Ascending aorta (tissue), 2 donors: ENCODE measurements at regions not wholly inside any gene's neighbourhood (a gene's known extent, or its start where the extent isn't known, plus 50 kb on each side); places are given as distances from the start of the nearest gene placed in this dataset.
A peak's percentile ranks its signal among the peaks of the same experiment; 100 is the strongest.
"Not testable (repeated sequence)": the region's sequence is repeated elsewhere in the genome, so short reads cannot be mapped to it uniquely, and the experiment has no call there.

Source experiments
- DNase-seq, 2 donors: peaks; one replicate each; pipeline ENCODE4 v3.0.0-alpha.2; 2019; ENCODE audit warnings: low spot score in 2 of 2
- H3K27ac ChIP-seq, 2 donors: fragments of 200-600 bp; sonication (generic); one replicate each; pipeline ENCODE4 v1.5.1; 2016 to 2017; ENCODE audit warnings: mild to moderate bottlenecking in 1 of 2
- H3K27me3 ChIP-seq: fragments of 200-600 bp; sonication (generic); one replicate; pipeline ENCODE4 v1.5.1; 2017
- H3K36me3 ChIP-seq, 2 donors: fragments of 200-600 bp; sonication (generic); one replicate each; pipeline ENCODE4 v1.5.1; 2016
- H3K4me1 ChIP-seq, 2 donors: fragments of 200-600 bp; sonication (generic); one replicate each; pipeline ENCODE4 v1.5.1; 2016 to 2017; ENCODE audit warnings: mild to moderate bottlenecking in 1 of 2
- H3K4me3 ChIP-seq, 2 donors: fragments of 200-600 bp; sonication (generic); one replicate each; pipeline ENCODE4 v1.5.1; 2016 to 2017; ENCODE audit warnings: mild to moderate bottlenecking in 1 of 2
- H3K9me3 ChIP-seq, 2 donors: fragments of 200-600 bp; sonication (generic); one replicate each; pipeline ENCODE4 v1.5.1; 2016
- intact Hi-C: fragments of 100-400 bp; cut with DNase I; formaldehyde crosslinking; loops from one replicate; pipeline ENCODE4 v1.15.1; 2023
- TF ChIP-seq, protein P1 (sequence below), 3 experiments: fragments of 200-600 bp in 2 of 3; fragments of 450-650 bp in 1 of 3; sonication (generic) in 2 of 3; IDR thresholded peaks; one replicate each; pipeline ENCODE4 v1.5.1; 2016 to 2019; ENCODE audit warnings: antibody characterized with exemption in 3 of 3, mild to moderate bottlenecking in 1 of 3, moderate library complexity in 1 of 3

DNA sequence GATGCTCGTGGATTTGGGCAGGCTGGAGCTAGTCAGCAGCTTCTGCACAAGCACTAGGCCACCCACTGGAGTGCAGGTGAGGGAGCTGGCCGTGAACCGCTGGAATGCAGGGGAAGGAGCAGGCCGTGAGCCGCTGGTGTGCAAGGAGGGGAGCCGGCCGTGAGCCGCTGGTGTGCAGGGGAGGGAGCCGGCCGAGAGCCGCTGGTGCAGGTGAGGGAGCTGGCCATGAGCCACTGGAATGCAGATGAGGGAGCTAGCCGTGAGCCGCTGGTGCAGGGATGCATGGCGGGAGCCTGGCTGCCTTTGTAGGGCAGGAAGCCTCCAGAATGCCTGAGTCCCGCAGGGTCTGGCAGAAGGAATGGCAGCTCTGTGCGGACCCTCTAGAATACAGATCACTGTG, 4220.0 kb upstream of the OR11H1 start:
- intact Hi-C loops, result no loop called here
- no peaks in the 10 kb centered on the region for H3K27me3 ChIP-seq
- no peak for DNase-seq
- H3K36me3 ChIP-seq, result no peaks in the 10 kb centered on the region
- no peak overlapping the region for H3K4me3 ChIP-seq
- TF ChIP-seq, protein P1, sequence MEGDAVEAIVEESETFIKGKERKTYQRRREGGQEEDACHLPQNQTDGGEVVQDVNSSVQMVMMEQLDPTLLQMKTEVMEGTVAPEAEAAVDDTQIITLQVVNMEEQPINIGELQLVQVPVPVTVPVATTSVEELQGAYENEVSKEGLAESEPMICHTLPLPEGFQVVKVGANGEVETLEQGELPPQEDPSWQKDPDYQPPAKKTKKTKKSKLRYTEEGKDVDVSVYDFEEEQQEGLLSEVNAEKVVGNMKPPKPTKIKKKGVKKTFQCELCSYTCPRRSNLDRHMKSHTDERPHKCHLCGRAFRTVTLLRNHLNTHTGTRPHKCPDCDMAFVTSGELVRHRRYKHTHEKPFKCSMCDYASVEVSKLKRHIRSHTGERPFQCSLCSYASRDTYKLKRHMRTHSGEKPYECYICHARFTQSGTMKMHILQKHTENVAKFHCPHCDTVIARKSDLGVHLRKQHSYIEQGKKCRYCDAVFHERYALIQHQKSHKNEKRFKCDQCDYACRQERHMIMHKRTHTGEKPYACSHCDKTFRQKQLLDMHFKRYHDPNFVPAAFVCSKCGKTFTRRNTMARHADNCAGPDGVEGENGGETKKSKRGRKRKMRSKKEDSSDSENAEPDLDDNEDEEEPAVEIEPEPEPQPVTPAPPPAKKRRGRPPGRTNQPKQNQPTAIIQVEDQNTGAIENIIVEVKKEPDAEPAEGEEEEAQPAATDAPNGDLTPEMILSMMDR (IDR thresholded peaks at IDR 0.05), result no peak
- H3K9me3 ChIP-seq, result peaks cover 4 to 30% of the 10 kb centered on the region in 2 donors
- H3K4me1 ChIP-seq, result no peaks in the 10 kb centered on the region
- H3K27ac ChIP-seq, result no peak overlapping the region

DNA sequence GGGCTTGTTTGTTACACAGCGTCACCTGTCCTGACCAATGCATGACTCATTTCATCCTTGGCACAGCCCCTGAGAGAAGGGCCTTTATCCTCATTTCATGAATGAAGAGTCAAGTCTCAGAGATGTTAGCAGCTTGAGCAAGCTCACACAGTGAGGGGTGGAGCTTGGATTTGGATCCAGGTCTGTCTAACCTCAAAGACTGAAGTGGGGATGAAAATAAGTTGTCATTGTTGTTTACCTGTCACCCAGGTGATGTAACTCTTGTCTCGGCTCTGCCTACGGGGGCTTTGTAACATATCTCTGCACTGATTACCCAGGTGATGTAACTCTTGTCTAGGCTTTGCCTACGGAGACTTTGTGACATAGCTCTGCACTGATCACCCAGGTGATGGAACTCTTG, 4218.2 kb upstream of the OR11H1 start:
- DNase-seq, H3K4me1 ChIP-seq, H3K27me3 ChIP-seq, H3K27ac ChIP-seq, H3K36me3 ChIP-seq, intact Hi-C loops, H3K4me3 ChIP-seq: not testable (repeated sequence)
- peaks cover 4 to 25% of the 10 kb centered on the region in 2 donors for H3K9me3 ChIP-seq

DNA sequence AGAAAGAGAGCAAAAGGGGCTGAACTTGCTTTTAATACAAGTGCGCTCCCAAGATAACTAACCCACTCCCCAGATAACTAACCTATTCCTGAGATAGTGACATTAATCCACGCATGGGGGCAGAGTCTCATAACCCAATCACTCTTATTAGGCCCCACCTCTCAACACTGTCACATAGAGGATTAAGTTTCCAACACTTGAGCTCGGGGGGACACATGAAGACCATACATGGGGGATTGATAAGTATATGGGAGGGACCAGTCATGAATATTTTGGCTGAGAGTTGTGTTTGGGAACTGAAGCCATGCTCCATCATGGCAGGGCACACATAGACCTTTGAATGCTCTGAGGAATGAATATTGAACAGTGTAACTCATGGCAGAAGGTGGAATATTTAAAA, 4217.3 kb upstream of the OR11H1 start:
- H3K4me1 ChIP-seq, H3K36me3 ChIP-seq, H3K27ac ChIP-seq, intact Hi-C loops, H3K4me3 ChIP-seq, DNase-seq, H3K27me3 ChIP-seq: not testable (repeated sequence)
- peaks cover 4 to 25% of the 10 kb centered on the region in 2 donors for H3K9me3 ChIP-seq

DNA sequence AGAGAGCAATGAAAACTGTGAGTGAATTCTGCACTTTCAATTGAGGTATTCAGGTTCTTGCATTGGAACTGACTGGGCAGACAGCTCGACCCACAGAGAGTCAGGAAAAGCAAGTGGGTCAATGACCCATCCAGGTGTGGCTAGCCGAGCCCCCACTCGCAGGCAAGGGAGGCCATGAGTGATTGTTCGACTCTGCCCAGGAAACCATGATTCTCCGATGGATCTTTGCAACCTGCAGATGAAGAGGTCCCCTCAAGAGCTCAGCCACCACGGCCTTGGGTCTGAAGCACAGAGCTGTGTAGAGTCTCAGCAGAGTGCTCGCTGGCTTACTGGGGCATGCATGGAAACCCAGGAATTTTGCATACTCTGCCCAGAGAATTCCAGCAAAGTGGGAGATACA, 4215.4 kb upstream of the OR11H1 start:
- DNase-seq, H3K4me3 ChIP-seq, H3K36me3 ChIP-seq, intact Hi-C loops, H3K27ac ChIP-seq, H3K4me1 ChIP-seq, H3K27me3 ChIP-seq: not testable (repeated sequence)
- H3K9me3 ChIP-seq, result peaks cover 4 to 20% of the 10 kb centered on the region in 2 donors

DNA sequence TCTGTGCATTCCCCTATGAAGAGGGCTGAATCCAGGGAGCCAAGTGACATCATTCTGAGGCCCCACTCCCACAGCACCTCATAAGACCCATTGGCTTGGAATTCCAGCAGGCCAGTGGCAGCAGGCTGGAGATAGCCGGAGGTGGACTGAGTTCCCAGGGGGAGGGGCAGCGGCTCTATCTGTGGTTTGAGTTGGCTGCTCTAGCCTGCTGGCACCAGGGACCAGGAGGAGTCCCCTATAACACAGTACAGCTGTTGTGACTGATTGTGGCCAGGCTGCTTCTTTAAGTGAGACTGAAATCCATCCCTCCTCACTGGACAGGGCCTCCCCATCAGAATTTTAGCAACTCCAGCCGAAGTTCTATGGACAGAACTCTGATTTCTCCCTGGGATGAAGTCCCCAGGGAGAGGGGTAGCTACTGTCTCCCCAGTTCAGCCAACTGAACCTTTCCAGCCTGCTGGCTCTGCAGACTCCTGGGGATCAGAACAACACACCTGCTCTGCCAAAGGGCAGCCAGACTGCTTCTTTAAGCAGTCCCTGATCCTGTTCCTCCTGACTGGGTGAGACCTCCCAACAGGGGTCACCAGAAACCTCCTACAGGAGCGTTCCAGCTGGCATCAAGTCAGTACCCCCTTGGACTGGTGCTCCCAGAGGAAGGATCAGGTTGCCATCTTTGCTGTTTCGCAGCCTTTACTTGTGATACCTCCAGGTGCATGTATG, 4214.8 kb upstream of the OR11H1 start:
- H3K4me1 ChIP-seq, DNase-seq, H3K27me3 ChIP-seq, intact Hi-C loops, H3K4me3 ChIP-seq, H3K36me3 ChIP-seq, H3K27ac ChIP-seq: not testable (repeated sequence)
- peaks cover 4 to 16% of the 10 kb centered on the region in 2 donors for H3K9me3 ChIP-seq

DNA sequence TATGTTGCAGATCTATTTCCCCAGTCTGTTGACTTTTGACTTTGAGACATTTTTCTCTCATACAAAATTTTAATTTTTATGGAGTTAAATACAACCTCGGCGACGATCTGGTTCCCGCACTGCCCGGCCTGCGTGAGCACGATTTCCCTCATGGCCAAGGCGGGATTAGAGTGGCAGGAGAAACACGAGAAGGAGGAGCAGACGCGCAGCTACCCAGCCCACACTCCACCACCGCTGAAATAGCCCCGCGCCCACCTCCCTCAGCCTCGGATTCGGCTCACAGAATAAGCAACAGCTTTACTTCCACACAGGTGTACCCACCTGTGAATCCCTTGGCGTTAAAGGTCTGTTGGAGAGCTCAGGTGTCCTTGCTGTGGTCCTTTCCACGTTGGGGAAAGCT, 4209.4 kb upstream of the OR11H1 start:
- H3K36me3 ChIP-seq, intact Hi-C loops, H3K4me3 ChIP-seq, H3K9me3 ChIP-seq, H3K27me3 ChIP-seq, H3K4me1 ChIP-seq, DNase-seq, H3K27ac ChIP-seq: not testable (repeated sequence)

DNA sequence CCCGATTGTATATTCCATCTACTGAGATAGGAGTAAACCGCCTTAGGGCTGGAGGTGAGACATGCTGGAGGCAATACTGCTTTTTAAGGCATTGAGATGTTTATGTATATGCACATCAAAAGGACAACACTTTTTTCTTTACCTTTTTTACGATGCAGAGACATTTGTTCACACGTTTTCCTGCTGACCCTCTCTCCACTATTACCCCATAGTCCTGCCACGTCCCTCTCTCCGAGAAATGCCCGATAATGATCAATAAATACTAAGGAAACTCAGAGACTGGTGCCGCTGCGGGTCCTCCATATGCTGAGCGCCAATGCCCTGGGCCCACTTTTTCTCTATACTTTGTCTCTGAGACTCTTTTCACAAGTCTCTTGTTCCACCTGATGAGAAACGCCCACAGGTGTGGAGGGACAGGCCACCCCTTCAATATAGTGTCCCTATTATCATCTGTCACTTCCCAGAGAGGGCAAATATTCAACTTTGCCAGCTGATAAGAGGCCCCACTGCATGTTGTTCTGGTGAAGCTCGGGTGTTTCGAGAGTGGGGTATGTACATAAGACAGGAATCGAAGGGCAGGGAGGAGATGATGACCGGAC, 4203.5 kb upstream of the OR11H1 start:
- H3K4me1 ChIP-seq, H3K27me3 ChIP-seq, H3K27ac ChIP-seq, H3K36me3 ChIP-seq, H3K4me3 ChIP-seq, H3K9me3 ChIP-seq, DNase-seq, intact Hi-C loops: not testable (repeated sequence)

DNA sequence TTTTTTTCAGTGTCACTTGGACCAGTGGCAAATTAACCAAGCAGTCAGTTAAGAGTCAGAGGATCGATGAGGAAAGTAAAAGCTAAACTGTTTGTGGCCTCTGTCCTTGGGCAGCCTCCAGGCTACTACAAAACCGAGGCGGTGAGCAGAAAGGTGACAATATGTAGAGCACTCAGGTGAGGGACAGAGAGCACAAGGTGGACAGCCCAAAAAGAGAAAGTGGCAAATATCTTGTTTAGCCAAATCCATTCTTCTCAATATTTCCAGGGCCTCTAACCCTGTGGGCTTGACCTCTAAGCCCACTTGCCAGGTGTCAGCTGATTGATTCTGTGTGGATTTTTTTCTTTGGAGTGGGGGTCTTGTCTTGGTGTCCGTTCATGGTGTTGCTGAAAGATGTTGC, 4202.2 kb upstream of the OR11H1 start:
- peaks cover 3% of the 10 kb centered on the region in 2 donors for H3K9me3 ChIP-seq
- DNase-seq, result no peak
- intact Hi-C loops, result no loop called here
- no peak overlapping the region for H3K4me3 ChIP-seq
- no peak overlapping the region for H3K27ac ChIP-seq
- H3K27me3 ChIP-seq, result no peaks in the 10 kb centered on the region
- no peaks in the 10 kb centered on the region for H3K36me3 ChIP-seq
- H3K4me1 ChIP-seq, result no peaks in the 10 kb centered on the region
- TF ChIP-seq, protein P1 (IDR thresholded peaks at IDR 0.05), result no peak

DNA sequence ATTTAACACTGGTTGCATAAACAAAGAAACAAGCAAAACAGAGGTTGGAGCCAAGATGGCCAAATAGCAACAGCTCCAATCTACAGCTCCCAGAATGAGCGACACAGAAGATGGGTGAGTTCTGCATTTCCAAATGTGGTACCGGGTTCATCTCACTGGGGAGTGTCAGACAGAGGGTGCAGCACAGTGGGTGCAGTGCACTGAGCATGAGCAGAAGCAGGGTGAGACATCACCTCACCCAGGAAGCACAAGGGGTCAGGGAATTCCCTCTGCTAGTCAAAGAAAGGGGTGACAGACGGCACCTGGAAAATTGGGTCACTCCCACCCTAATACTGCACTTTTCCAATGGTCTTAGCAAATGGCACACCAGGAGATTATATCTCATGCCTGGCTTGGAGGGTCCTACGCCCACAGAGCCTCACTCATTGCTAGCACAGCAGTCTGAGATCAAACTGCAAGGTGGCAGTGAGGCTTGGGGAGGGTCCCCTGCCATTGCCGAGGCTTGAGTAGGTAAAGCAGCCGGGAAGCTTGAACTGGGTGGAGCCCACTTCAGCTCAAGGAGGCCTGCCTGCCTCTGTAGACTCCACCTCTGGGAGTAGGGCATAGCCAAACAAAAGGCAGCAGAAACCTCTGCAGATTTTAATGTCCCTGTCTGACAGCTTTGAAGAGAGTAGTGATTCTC, 4186.5 kb upstream of the OR11H1 start:
- peak in 1 of 2 donors; percentile 64 for DNase-seq
- H3K27me3 ChIP-seq, intact Hi-C loops, H3K36me3 ChIP-seq, H3K4me1 ChIP-seq, H3K9me3 ChIP-seq, H3K27ac ChIP-seq, H3K4me3 ChIP-seq: not testable (repeated sequence)

DNA sequence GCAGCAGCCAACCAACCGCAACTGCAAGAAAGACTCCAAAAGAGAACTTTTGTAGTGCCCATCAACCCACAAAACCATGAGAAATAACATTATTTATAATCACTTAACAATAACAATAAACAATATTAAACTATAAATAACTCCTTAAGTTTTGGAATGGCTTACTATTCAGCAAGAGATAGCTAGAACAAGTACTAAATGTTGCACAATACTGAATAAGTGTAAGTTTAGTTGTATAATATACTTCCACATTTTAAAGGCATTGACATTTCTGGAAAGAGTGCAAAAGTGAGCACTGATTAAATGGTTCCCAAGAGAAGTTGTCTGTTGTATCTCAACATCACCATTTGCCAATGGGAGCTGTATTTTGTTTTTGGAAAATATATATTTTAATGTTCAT, 4176.8 kb upstream of the OR11H1 start:
- DNase-seq, H3K27ac ChIP-seq, H3K36me3 ChIP-seq, intact Hi-C loops, H3K27me3 ChIP-seq, H3K4me1 ChIP-seq, H3K9me3 ChIP-seq, H3K4me3 ChIP-seq: not testable (repeated sequence)

DNA sequence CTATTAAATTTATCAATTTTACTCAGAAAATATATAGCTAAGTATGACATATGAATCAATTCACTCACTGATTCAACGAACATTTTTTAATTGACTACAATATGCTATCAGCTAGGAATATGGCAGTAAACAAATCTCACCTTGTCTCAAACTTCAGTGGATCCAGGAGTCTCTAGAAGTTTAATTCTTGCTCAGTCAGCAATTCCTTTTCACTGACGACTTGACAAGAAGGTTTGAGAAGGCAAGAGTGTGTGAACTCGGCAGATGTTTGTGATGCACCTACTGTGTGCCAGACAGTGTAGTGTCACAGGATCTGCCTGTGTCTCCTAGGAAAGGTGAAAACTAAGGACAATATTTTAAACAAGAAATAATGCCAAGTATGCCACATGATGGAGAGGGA, 4175.7 kb upstream of the OR11H1 start:
- intact Hi-C loops, H3K9me3 ChIP-seq, H3K36me3 ChIP-seq: not testable (repeated sequence)

More for the DNA sequence above, 4175.7 kb upstream of the OR11H1 start:
- not testable (repeated sequence) for H3K27me3 ChIP-seq, H3K4me1 ChIP-seq, H3K4me3 ChIP-seq, H3K27ac ChIP-seq, DNase-seq
